GM23338 (cell line): ENCODE measurements at regions not wholly inside any gene's neighbourhood (a gene's known extent, or its start where the extent isn't known, plus 50 kb on each side); places are given as distances from the start of the nearest gene placed in this dataset.

ENCODE experiments used
- ATAC-seq: fragments of 200-7000 bp; cut with Tn5 transposase; 3 replicates; pipeline ENCODE4 v1.9.1; 2020
- DNase-seq: peaks from one replicate; pipeline ENCODE4 v3.0.0-alpha.2; 2015; ENCODE audit warnings: low spot score
- H2AFZ ChIP-seq: fragments of 200-600 bp; sonication (generic); 2 replicates; pipeline ENCODE4 v1.8.0; 2016; ENCODE audit warnings: antibody characterized with exemption, mild to moderate bottlenecking, moderate library complexity
- H3F3A ChIP-seq: fragments of 200-600 bp; sonication (generic); replicated peaks from 2 replicates; pipeline ENCODE4 v1.8.0; 2017; ENCODE audit warnings: antibody characterized with exemption, mixed run types, low read depth
- H3K27ac ChIP-seq: fragments of 200-600 bp; sonication (generic); 2 replicates; pipeline ENCODE4 v1.6.1; 2016; ENCODE audit warnings: low read depth
- H3K27me3 ChIP-seq: fragments of 200-600 bp; sonication (generic); 2 replicates; pipeline ENCODE4 v1.8.0; 2016; ENCODE audit warnings: mild to moderate bottlenecking, mixed run types, moderate library complexity; ENCODE audit not compliant: insufficient read depth
- H3K36me3 ChIP-seq: fragments of 200-600 bp; sonication (generic); 2 replicates; pipeline ENCODE4 v1.8.0; 2016; ENCODE audit warnings: mild to moderate bottlenecking; ENCODE audit not compliant: insufficient read depth
- H3K4me1 ChIP-seq: fragments of 200-600 bp; sonication (generic); 2 replicates; pipeline ENCODE4 v1.8.0; 2016; ENCODE audit warnings: mild to moderate bottlenecking, moderate library complexity; ENCODE audit not compliant: insufficient read depth
- H3K4me2 ChIP-seq: fragments of 200-600 bp; sonication (generic); 2 replicates; pipeline ENCODE4 v1.7.1; 2017; ENCODE audit warnings: mixed run types
- H3K4me3 ChIP-seq: fragments of 200-600 bp; sonication (generic); 2 replicates; pipeline ENCODE4 v1.6.1; 2016; ENCODE audit warnings: mixed run types
- H3K79me2 ChIP-seq: fragments of 200-600 bp; sonication (generic); replicated peaks from 2 replicates; pipeline ENCODE4 v1.8.0; 2017; ENCODE audit warnings: mild to moderate bottlenecking; ENCODE audit not compliant: insufficient read depth
- H3K9me2 ChIP-seq: fragments of 200-600 bp; sonication (generic); 2 replicates; pipeline ENCODE4 v1.8.0; 2017; ENCODE audit not compliant: insufficient read depth
- H4K20me1 ChIP-seq: fragments of 200-600 bp; sonication (generic); replicated peaks from 2 replicates; pipeline ENCODE4 v1.8.0; 2017; ENCODE audit warnings: mild to moderate bottlenecking; ENCODE audit not compliant: insufficient read depth
- H3K27ac Mint-ChIP-seq: 2 replicates; pipeline ENCODE4 v1.8.0; 2020; ENCODE audit warnings: inconsistent platforms, mild to moderate bottlenecking, moderate library complexity, mixed read lengths
- H3K27me3 Mint-ChIP-seq: 3 replicates; pipeline ENCODE4 v1.8.0; 2022; ENCODE audit warnings: low read depth, mild to moderate bottlenecking, moderate library complexity, mixed read lengths, inconsistent platforms; ENCODE audit not compliant: insufficient read depth, poor library complexity
- H3K36me3 Mint-ChIP-seq: 3 replicates; pipeline ENCODE4 v1.8.0; 2021; ENCODE audit warnings: low read depth, mild to moderate bottlenecking, inconsistent platforms, moderate library complexity, mixed read lengths
- H3K4me1 Mint-ChIP-seq: 3 replicates; pipeline ENCODE4 v1.8.0; 2020; ENCODE audit warnings: mild to moderate bottlenecking, inconsistent platforms, mixed read lengths
- H3K4me3 Mint-ChIP-seq: 3 replicates; pipeline ENCODE4 v1.8.0; 2021; ENCODE audit warnings: moderate library complexity, mild to moderate bottlenecking, inconsistent platforms, mixed read lengths
- H3K9me3 Mint-ChIP-seq: 3 replicates; pipeline ENCODE4 v1.8.0; 2020; ENCODE audit warnings: moderate library complexity, mild to moderate bottlenecking, inconsistent platforms, mixed read lengths
- CREB1 ChIP-seq: fragments of 250-450 bp; sonication (Bioruptor Pico); IDR thresholded peaks from 2 replicates; pipeline ENCODE4 v1.5.0; 2020; ENCODE audit warnings: low read depth, mild to moderate bottlenecking, moderate library complexity
- EZH2 ChIP-seq: fragments of 200-600 bp; sonication (generic); IDR thresholded peaks from one replicate; pipeline ENCODE4 v1.8.0; 2017; ENCODE audit warnings: antibody characterized with exemption, mild to moderate bottlenecking, low read depth; ENCODE audit not compliant: unreplicated experiment
- EZH2phosphoT487 ChIP-seq: fragments of 200-600 bp; sonication (generic); IDR thresholded peaks from one replicate; pipeline ENCODE4 v1.8.1; 2018; ENCODE audit warnings: antibody characterized with exemption; ENCODE audit not compliant: unreplicated experiment
- JUNB ChIP-seq: IDR thresholded peaks from one replicate; pipeline ENCODE4 v1.6.1; 2016; ENCODE audit warnings: antibody characterized with exemption; ENCODE audit not compliant: unreplicated experiment
- NANOG ChIP-seq: IDR thresholded peaks from 2 replicates; pipeline ENCODE4 v1.6.1; 2016; ENCODE audit warnings: antibody characterized with exemption, borderline replicate concordance
- POLR2AphosphoS5 ChIP-seq: IDR thresholded peaks from 2 replicates; pipeline ENCODE4 v1.6.1; 2016; ENCODE audit warnings: antibody characterized with exemption, low read depth
- STAT1 ChIP-seq: IDR thresholded peaks from one replicate; pipeline ENCODE4 v1.6.1; 2016; ENCODE audit warnings: antibody characterized with exemption; ENCODE audit not compliant: unreplicated experiment
- ZNF114 ChIP-seq: fragments of 250-450 bp; sonication (Bioruptor Pico); IDR thresholded peaks from 2 replicates; pipeline ENCODE4 v1.5.0; 2020; ENCODE audit warnings: mild to moderate bottlenecking, moderate library complexity
- ZNF331 ChIP-seq: fragments of 250-450 bp; sonication (Bioruptor Pico); IDR thresholded peaks from 2 replicates; pipeline ENCODE4 v1.5.0; 2020; ENCODE audit warnings: low read depth, mild to moderate bottlenecking, moderate library complexity
- TF ChIP-seq, protein P1 (sequence below), 2 experiments: fragments of 200-600 bp in 1 of 2; sonication (generic) in 1 of 2; conservative IDR thresholded peaks; 2 replicates each; pipeline versions ENCODE4 v1.5.1 to v1.6.1; 2016 to 2017; ENCODE audit warnings: antibody characterized with exemption in 2 of 2, low read depth in 2 of 2, mild to moderate bottlenecking in 2 of 2, moderate library complexity in 1 of 2
- TF ChIP-seq, protein P2 (sequence below): IDR thresholded peaks from one replicate; pipeline ENCODE4 v1.6.1; 2018; ENCODE audit warnings: antibody characterized with exemption; ENCODE audit not compliant: unreplicated experiment
- TF ChIP-seq, protein P3 (sequence below): IDR thresholded peaks from 2 replicates; pipeline ENCODE4 v1.6.1; 2016; ENCODE audit warnings: antibody characterized with exemption

DNA sequence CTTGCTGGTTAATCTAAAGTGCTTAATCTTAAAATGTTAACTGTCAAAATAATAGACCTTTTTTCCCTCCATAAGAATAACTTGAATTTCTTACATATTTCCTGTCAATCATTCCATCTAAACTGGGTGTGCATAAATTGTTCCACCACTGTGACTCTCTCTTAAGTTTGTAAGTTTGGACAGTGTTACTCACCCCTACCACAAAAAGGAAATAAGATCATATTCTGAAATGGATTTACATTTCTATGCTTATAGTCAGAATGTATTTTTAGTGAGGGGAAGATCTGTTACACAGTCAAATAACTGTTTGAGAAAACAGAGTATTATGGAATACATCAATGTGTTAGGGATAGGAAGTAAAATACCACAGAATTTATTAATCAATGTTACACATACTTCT, 109.6 kb upstream of the DPYD start:
- Mint-ChIP-seq H3K36me3 (no peaks in the 10 kb centered on the region), H3K27ac (no peak overlapping the region), H3K27me3 (peaks cover 2% of the 10 kb centered on the region), H3K9me3 (no peaks in the 10 kb centered on the region), H3K4me3 (no peak overlapping the region), H3K4me1 (no peaks in the 10 kb centered on the region)
- TF ChIP-seq, protein P1, sequence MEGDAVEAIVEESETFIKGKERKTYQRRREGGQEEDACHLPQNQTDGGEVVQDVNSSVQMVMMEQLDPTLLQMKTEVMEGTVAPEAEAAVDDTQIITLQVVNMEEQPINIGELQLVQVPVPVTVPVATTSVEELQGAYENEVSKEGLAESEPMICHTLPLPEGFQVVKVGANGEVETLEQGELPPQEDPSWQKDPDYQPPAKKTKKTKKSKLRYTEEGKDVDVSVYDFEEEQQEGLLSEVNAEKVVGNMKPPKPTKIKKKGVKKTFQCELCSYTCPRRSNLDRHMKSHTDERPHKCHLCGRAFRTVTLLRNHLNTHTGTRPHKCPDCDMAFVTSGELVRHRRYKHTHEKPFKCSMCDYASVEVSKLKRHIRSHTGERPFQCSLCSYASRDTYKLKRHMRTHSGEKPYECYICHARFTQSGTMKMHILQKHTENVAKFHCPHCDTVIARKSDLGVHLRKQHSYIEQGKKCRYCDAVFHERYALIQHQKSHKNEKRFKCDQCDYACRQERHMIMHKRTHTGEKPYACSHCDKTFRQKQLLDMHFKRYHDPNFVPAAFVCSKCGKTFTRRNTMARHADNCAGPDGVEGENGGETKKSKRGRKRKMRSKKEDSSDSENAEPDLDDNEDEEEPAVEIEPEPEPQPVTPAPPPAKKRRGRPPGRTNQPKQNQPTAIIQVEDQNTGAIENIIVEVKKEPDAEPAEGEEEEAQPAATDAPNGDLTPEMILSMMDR (conservative IDR thresholded peaks at IDR 0.05; ENCODE audit: low read depth in 2 of 2): no peak
- TF ChIP-seq, protein P2, sequence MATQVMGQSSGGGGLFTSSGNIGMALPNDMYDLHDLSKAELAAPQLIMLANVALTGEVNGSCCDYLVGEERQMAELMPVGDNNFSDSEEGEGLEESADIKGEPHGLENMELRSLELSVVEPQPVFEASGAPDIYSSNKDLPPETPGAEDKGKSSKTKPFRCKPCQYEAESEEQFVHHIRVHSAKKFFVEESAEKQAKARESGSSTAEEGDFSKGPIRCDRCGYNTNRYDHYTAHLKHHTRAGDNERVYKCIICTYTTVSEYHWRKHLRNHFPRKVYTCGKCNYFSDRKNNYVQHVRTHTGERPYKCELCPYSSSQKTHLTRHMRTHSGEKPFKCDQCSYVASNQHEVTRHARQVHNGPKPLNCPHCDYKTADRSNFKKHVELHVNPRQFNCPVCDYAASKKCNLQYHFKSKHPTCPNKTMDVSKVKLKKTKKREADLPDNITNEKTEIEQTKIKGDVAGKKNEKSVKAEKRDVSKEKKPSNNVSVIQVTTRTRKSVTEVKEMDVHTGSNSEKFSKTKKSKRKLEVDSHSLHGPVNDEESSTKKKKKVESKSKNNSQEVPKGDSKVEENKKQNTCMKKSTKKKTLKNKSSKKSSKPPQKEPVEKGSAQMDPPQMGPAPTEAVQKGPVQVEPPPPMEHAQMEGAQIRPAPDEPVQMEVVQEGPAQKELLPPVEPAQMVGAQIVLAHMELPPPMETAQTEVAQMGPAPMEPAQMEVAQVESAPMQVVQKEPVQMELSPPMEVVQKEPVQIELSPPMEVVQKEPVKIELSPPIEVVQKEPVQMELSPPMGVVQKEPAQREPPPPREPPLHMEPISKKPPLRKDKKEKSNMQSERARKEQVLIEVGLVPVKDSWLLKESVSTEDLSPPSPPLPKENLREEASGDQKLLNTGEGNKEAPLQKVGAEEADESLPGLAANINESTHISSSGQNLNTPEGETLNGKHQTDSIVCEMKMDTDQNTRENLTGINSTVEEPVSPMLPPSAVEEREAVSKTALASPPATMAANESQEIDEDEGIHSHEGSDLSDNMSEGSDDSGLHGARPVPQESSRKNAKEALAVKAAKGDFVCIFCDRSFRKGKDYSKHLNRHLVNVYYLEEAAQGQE: no peak
- TF ChIP-seq CREB1 (no peak), JUNB (no peak), EZH2 (no peak), ZNF114 (CRISPR knock-in tag) (no peak), NANOG (no peak), EZH2phosphoT487 (no peak), POLR2AphosphoS5 (no peak), ZNF331 (no peak)
- TF ChIP-seq, protein P3, sequence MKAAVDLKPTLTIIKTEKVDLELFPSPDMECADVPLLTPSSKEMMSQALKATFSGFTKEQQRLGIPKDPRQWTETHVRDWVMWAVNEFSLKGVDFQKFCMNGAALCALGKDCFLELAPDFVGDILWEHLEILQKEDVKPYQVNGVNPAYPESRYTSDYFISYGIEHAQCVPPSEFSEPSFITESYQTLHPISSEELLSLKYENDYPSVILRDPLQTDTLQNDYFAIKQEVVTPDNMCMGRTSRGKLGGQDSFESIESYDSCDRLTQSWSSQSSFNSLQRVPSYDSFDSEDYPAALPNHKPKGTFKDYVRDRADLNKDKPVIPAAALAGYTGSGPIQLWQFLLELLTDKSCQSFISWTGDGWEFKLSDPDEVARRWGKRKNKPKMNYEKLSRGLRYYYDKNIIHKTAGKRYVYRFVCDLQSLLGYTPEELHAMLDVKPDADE: no peak
- H3F3A ChIP-seq: no peaks in the 10 kb centered on the region
- no peaks in the 10 kb centered on the region for H4K20me1 ChIP-seq
- H3K36me3 ChIP-seq: no peaks in the 10 kb centered on the region
- no peaks in the 10 kb centered on the region for H3K4me1 ChIP-seq
- no peak overlapping the region for H3K27ac ChIP-seq
- H3K4me2 ChIP-seq: no peak overlapping the region
- H3K27me3 ChIP-seq: no peaks in the 10 kb centered on the region
- no peaks in the 10 kb centered on the region for H3K9me2 ChIP-seq
- no peaks in the 10 kb centered on the region for H3K79me2 ChIP-seq
- no peak for ATAC-seq
- no peak overlapping the region for H2AFZ ChIP-seq
- no peak for DNase-seq
- H3K4me3 ChIP-seq: no peak overlapping the region

DNA sequence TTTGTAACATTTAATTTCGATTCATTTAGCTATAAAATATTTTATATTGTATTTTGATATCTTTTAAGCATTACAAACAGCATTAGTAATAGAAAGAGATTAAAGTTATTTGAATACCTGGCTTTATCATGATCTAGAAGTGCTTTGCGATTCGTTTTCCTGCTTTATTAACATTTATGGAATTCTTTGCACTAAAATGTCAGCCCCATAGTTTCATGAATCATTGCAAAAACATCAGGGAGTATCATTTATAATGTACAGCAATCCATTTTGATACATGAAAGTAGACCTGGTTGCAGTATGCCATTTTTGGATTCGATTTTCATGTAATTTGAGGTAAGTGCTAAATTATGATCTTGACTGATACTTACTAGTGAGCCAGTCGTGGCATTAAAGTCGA, 108.0 kb upstream of the DPYD start:
- no peaks in the 10 kb centered on the region for H3K4me1 ChIP-seq
- H4K20me1 ChIP-seq: no peaks in the 10 kb centered on the region
- H3F3A ChIP-seq: no peaks in the 10 kb centered on the region
- Mint-ChIP-seq H3K27me3 (peaks cover under 1% of the 10 kb centered on the region), H3K36me3 (no peaks in the 10 kb centered on the region), H3K4me3 (no peak overlapping the region), H3K9me3 (no peaks in the 10 kb centered on the region), H3K4me1 (no peaks in the 10 kb centered on the region), H3K27ac (no peak overlapping the region)
- H3K4me3 ChIP-seq: no peak overlapping the region
- H3K27ac ChIP-seq: no peak overlapping the region
- H2AFZ ChIP-seq: no peak overlapping the region
- no peaks in the 10 kb centered on the region for H3K27me3 ChIP-seq
- no peaks in the 10 kb centered on the region for H3K36me3 ChIP-seq
- no peak for ATAC-seq
- H3K79me2 ChIP-seq: no peaks in the 10 kb centered on the region
- no peaks in the 10 kb centered on the region for H3K9me2 ChIP-seq
- no peak for DNase-seq
- no peak overlapping the region for H3K4me2 ChIP-seq
- TF ChIP-seq EZH2phosphoT487 (no peak), STAT1 (no peak), NANOG (no peak), ZNF331 (no peak), POLR2AphosphoS5 (no peak)
- TF ChIP-seq, protein P2: no peak
